Prostate gland (tissue), 2 donors: ENCODE measurements at regions not wholly inside any gene's neighbourhood (a gene's known extent, or its start where the extent isn't known, plus 50 kb on each side); places are given as distances from the start of the nearest gene placed in this dataset.

Experiments used
- CTCF ChIP-seq, 4 experiments: fragments of 200-600 bp in 2 of 4; fragments of 450-650 bp in 2 of 4; sonication (generic) in 2 of 4; IDR thresholded peaks; 1 replicate in 3 of 4; 2 replicates in 1 of 4; pipeline ENCODE4 v1.5.1; 2016 to 2019; ENCODE audit warnings: antibody characterized with exemption in 4 of 4, mild to moderate bottlenecking in 2 of 4, moderate library complexity in 2 of 4
- POLR2A ChIP-seq: fragments of 450-650 bp; IDR thresholded peaks from one replicate; pipeline ENCODE4 v1.6.1; 2016; ENCODE audit warnings: antibody characterized with exemption, mild to moderate bottlenecking

GRCh38 chr20:57860576-57860975 lies 150.8 kb upstream of the PMEPA1 start:
- TF ChIP-seq CTCF (IDR thresholded peaks at IDR 0.05) (no peak), POLR2A (no peak)
